Kidney (tissue), 13 donors: ENCODE measurements at regions not wholly inside any gene's neighbourhood (a gene's known extent, or its start where the extent isn't known, plus 50 kb on each side); places are given as distances from the start of the nearest gene placed in this dataset.
A peak's percentile ranks its signal among the peaks of the same experiment; 100 is the strongest.

Experiments
- DNase-seq, 5 donors: peaks; one replicate each; pipeline ENCODE4 v3.0.0-alpha.2; 2013 to 2020
- FAIRE-seq: peaks from 2 replicates; lab custom pipeline; 2012; peaks lifted over from hg19 to GRCh38; lab: Jason Lieb, UNC
- H3K27ac ChIP-seq, 2 donors: one replicate each; pipeline ENCODE4 v1.7.0; 2013; ENCODE audit warnings: low read depth in 2 of 2, low read length in 2 of 2, inconsistent platforms in 1 of 2
- H3K27me3 ChIP-seq: one replicate; pipeline ENCODE4 v1.7.1; 2013; ENCODE audit warnings: low read length, inconsistent platforms; ENCODE audit not compliant: control insufficient read depth, insufficient read depth
- H3K36me3 ChIP-seq, 3 donors: one replicate each; pipeline versions ENCODE4 v1.7.0 to v1.7.1; 2013; ENCODE audit warnings: low read length in 3 of 3, control low read depth in 1 of 3, inconsistent platforms in 1 of 3; ENCODE audit not compliant: insufficient read depth in 3 of 3, control insufficient read depth in 2 of 3
- H3K4me1 ChIP-seq, 3 donors: one replicate each; pipeline versions ENCODE4 v1.7.0 to v1.7.1; 2013; ENCODE audit warnings: low read length in 3 of 3, inconsistent platforms in 1 of 3, low read depth in 1 of 3; ENCODE audit not compliant: control insufficient read depth in 2 of 3, insufficient read depth in 2 of 3
- H3K4me3 ChIP-seq, 3 donors: one replicate each; pipeline versions ENCODE4 v1.7.0 to v1.8.1; 2013; ENCODE audit warnings: low read length in 3 of 3, control low read depth in 1 of 3, inconsistent platforms in 1 of 3
- H3K9ac ChIP-seq, 3 donors: one replicate each; pipeline versions ENCODE4 v1.7.0 to v1.7.1; 2013; ENCODE audit warnings: low read length in 3 of 3, control low read depth in 1 of 3, inconsistent platforms in 1 of 3
- H3K9me3 ChIP-seq, 3 donors: one replicate each; pipeline versions ENCODE4 v1.7.0 to v1.7.1; 2013; ENCODE audit warnings: low read length in 3 of 3, control low read depth in 1 of 3, inconsistent platforms in 1 of 3; ENCODE audit not compliant: control insufficient read depth in 2 of 3, insufficient read depth in 1 of 3
- intact Hi-C: fragments of 100-400 bp; cut with DNase I; formaldehyde crosslinking; loops from one replicate; pipeline ENCODE4 v1.11.1; 2022
- TF ChIP-seq, protein P1 (sequence below): IDR thresholded peaks from 3 replicates; pipeline ENCODE4 v1.5.1; 2012; ENCODE audit warnings: mild to moderate bottlenecking, moderate library complexity, borderline replicate concordance; ENCODE audit not compliant: insufficient read depth; ENCODE audit errors: extremely low read depth
- donor health status: control.
- donor health status: control.
- donor health status: control.
- donor health status: control.
- donor health status: control.
- donor health status: DM: yes; HTN: yes; CAD: no.
- donor health status: Normal renal cell carcinoma (clear cell type).

DNA sequence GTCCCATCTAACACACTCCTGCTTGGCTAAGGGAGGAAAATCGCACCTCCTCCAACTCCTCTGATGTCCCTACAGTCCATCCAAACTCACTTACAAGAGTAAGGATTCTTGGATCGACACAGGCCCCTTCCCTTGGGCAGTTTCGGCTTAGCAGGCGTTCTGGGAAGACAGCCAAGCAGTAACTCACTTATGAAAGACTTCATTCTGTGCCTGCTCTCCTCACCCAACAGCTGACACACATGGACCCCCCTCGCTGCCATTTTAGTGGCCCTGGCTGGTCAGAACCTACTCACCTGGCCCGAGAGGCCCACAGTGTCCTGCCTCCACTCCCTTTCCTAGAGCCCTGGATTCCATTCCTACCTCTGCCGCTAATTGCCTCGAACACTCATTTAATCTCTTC is 52.3 kb upstream of the BCL2L14 start:
- H3K9ac ChIP-seq, result no peak overlapping the region
- FAIRE-seq (no peak), DNase-seq (peak in 2 of 5 donors; percentile 43 to 74)
- H3K4me1 ChIP-seq, result peaks cover 0 to 4% (median 0%) of the 10 kb centered on the region in 3 donors
- H3K27me3 ChIP-seq, result no peaks in the 10 kb centered on the region
- no peak overlapping the region for H3K4me3 ChIP-seq
- H3K27ac ChIP-seq, result no peak overlapping the region
- intact Hi-C loops, result no loop called here
- H3K9me3 ChIP-seq, result no peaks in the 10 kb centered on the region
- no peaks in the 10 kb centered on the region for H3K36me3 ChIP-seq
- TF ChIP-seq, protein P1, sequence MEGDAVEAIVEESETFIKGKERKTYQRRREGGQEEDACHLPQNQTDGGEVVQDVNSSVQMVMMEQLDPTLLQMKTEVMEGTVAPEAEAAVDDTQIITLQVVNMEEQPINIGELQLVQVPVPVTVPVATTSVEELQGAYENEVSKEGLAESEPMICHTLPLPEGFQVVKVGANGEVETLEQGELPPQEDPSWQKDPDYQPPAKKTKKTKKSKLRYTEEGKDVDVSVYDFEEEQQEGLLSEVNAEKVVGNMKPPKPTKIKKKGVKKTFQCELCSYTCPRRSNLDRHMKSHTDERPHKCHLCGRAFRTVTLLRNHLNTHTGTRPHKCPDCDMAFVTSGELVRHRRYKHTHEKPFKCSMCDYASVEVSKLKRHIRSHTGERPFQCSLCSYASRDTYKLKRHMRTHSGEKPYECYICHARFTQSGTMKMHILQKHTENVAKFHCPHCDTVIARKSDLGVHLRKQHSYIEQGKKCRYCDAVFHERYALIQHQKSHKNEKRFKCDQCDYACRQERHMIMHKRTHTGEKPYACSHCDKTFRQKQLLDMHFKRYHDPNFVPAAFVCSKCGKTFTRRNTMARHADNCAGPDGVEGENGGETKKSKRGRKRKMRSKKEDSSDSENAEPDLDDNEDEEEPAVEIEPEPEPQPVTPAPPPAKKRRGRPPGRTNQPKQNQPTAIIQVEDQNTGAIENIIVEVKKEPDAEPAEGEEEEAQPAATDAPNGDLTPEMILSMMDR, result no peak

DNA sequence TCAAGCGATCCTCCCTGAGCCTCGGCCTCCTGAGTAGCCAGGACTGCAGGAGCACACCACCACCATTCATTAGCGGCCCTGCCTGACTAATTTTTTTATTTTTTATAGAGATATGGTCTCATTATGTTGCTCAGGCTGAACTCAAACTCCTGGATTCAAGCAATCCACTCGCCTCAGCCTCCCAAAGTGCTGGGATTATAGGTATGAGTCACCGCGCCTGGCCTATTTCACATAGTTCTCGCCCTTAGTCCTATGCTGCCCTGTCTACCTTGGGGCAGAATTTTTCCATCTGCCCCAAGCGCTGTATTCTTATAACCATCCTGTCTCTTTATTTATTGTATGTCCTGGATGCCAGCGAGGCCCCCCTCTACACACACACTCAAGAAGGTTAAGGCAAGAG is 50.9 kb upstream of the BCL2L14 start:
- H3K9me3 ChIP-seq, result no peaks in the 10 kb centered on the region
- intact Hi-C loops, result no loop called here
- no peak for FAIRE-seq

DNA sequence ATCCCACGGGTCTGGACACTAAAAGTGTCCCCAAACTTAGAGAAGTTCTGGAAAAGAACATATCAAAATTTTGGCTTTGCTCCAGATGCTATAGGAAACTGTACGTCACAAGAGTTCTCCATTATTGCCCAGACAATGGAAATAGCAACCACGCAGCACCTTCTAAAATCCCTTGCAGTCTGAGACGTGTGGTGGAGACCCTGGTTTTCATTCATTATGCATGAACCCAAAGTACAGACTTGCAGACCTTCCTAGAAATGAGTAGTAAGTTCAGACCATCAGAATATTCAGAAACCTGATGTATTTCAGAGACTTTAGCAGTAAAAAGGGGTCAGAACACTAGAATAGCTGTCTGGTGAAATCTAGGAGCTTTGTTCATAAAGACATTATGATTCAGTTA is 50.0 kb upstream of the BCL2L14 start:
- H3K9me3 ChIP-seq, result no peaks in the 10 kb centered on the region

More for the DNA sequence above, 50.9 kb upstream of the BCL2L14 start:
- no peaks in the 10 kb centered on the region for H3K27me3 ChIP-seq
- TF ChIP-seq, protein P1, result no peak
- no peaks in the 10 kb centered on the region for H3K36me3 ChIP-seq
- H3K9ac ChIP-seq, result no peak overlapping the region
- H3K4me1 ChIP-seq, result peaks cover 0 to 4% (median 0%) of the 10 kb centered on the region in 3 donors
- no peak for DNase-seq
- no peak overlapping the region for H3K27ac ChIP-seq
- no peak overlapping the region for H3K4me3 ChIP-seq

More for the DNA sequence above, 50.0 kb upstream of the BCL2L14 start:
- Histone ChIP-seq H3K27me3 (no peaks in the 10 kb centered on the region), H3K4me1 (peaks cover 0 to 4% (median 0%) of the 10 kb centered on the region in 3 donors), H3K9ac (no peak overlapping the region), H3K4me3 (no peak overlapping the region), H3K36me3 (no peaks in the 10 kb centered on the region), H3K27ac (no peak overlapping the region)
- DNase-seq (no peak), FAIRE-seq (no peak)
- TF ChIP-seq, protein P1, result no peak
- intact Hi-C loops, result no loop called here
